ENCODE measurements at regions not wholly inside any gene's neighbourhood (a gene's known extent, or its start where the extent isn't known, plus 50 kb on each side); places are given as distances from the start of the nearest gene placed in this dataset.
"Not testable (repeated sequence)": the region's sequence is repeated elsewhere in the genome, so short reads cannot be mapped to it uniquely, and the experiment has no call there.

GRCh38 chr4:177187371-177187770 lies 122.3 kb upstream of the NEIL3 start:
- Mint-ChIP-seq H3K4me1 (ENCODE audit: low read depth) (peaks cover 13% of the 10 kb centered on the region), H3K36me3 (ENCODE audit: low read depth) (peaks cover 4% of the 10 kb centered on the region), H3K27me3 (ENCODE audit: low read depth) (no peaks in the 10 kb centered on the region), H3K27ac (no peak overlapping the region), H3K9me3 (no peaks in the 10 kb centered on the region), H3K4me3 (no peak overlapping the region)
- DNase-seq (ENCODE audit: low spot score): no peak

GRCh38 chr4:177190995-177191580 lies 118.6 kb upstream of the NEIL3 start:
- no peak overlapping the region for H3K27ac Mint-ChIP-seq
- peaks cover 8% of the 10 kb centered on the region for H3K36me3 Mint-ChIP-seq (ENCODE audit: low read depth)
- no peak for DNase-seq (ENCODE audit: low spot score)
- no peak overlapping the region for H3K4me3 Mint-ChIP-seq
- no peaks in the 10 kb centered on the region for H3K9me3 Mint-ChIP-seq
- peaks cover under 1% of the 10 kb centered on the region for H3K4me1 Mint-ChIP-seq (ENCODE audit: low read depth)
- no peaks in the 10 kb centered on the region for H3K27me3 Mint-ChIP-seq (ENCODE audit: low read depth)

GRCh38 chr4:177191586-177191985 lies 118.1 kb upstream of the NEIL3 start:
- Mint-ChIP-seq H3K9me3 (peaks cover under 1% of the 10 kb centered on the region), H3K4me3 (no peak overlapping the region), H3K36me3 (ENCODE audit: low read depth) (peaks cover 8% of the 10 kb centered on the region), H3K27ac (no peak overlapping the region), H3K4me1 (ENCODE audit: low read depth) (no peaks in the 10 kb centered on the region), H3K27me3 (ENCODE audit: low read depth) (no peaks in the 10 kb centered on the region)
- no peak for DNase-seq (ENCODE audit: low spot score)

GRCh38 chr4:177191991-177192390 lies 117.7 kb upstream of the NEIL3 start:
- Mint-ChIP-seq H3K27me3 (ENCODE audit: low read depth) (no peaks in the 10 kb centered on the region), H3K36me3 (ENCODE audit: low read depth) (peaks cover 11% of the 10 kb centered on the region), H3K4me1 (ENCODE audit: low read depth) (no peaks in the 10 kb centered on the region), H3K9me3 (peaks cover 4% of the 10 kb centered on the region), H3K4me3 (no peak overlapping the region), H3K27ac (no peak overlapping the region)
- no peak for DNase-seq (ENCODE audit: low spot score)

- not testable (repeated sequence) for DNase-seq (ENCODE audit: low spot score); H3K4me1 Mint-ChIP-seq (ENCODE audit: low read depth)
- H3K9me3 Mint-ChIP-seq: peaks cover 10% of the 10 kb centered on the region
These were observed 116.5 kb upstream of the NEIL3 start for GRCh38 chr4:177193024-177193715.

GRCh38 chr4:177194906-177195305 lies 114.8 kb upstream of the NEIL3 start:
- Mint-ChIP-seq H3K4me3 (no peak overlapping the region), H3K9me3 (peaks cover 10% of the 10 kb centered on the region), H3K36me3 (ENCODE audit: low read depth) (peaks cover 14% of the 10 kb centered on the region), H3K27ac (no peak overlapping the region), H3K4me1 (ENCODE audit: low read depth) (no peaks in the 10 kb centered on the region), H3K27me3 (ENCODE audit: low read depth) (no peaks in the 10 kb centered on the region)
- no peak for DNase-seq (ENCODE audit: low spot score)

More at GRCh38 chr4:177193024-177193715, 116.5 kb upstream of the NEIL3 start:
- H3K4me3 Mint-ChIP-seq; H3K27ac Mint-ChIP-seq; H3K27me3 Mint-ChIP-seq (ENCODE audit: low read depth): not testable (repeated sequence)
- H3K36me3 Mint-ChIP-seq (ENCODE audit: low read depth): peaks cover 15% of the 10 kb centered on the region

- Mint-ChIP-seq H3K9me3 (peaks cover 10% of the 10 kb centered on the region), H3K4me3 (no peak overlapping the region), H3K27ac (no peak overlapping the region), H3K4me1 (ENCODE audit: low read depth) (no peaks in the 10 kb centered on the region), H3K27me3 (ENCODE audit: low read depth) (no peaks in the 10 kb centered on the region), H3K36me3 (ENCODE audit: low read depth) (peaks cover 27% of the 10 kb centered on the region)
- no peak for DNase-seq (ENCODE audit: low spot score)
These were observed 113.1 kb upstream of the NEIL3 start for GRCh38 chr4:177196615-177197014.

GRCh38 chr4:177201614-177202013 lies 108.1 kb upstream of the NEIL3 start:
- peaks cover 14% of the 10 kb centered on the region for H3K9me3 Mint-ChIP-seq
- H3K27ac Mint-ChIP-seq: no peak overlapping the region
- peaks cover 3% of the 10 kb centered on the region for H3K4me1 Mint-ChIP-seq (ENCODE audit: low read depth)
- no peak for DNase-seq (ENCODE audit: low spot score)
- H3K27me3 Mint-ChIP-seq (ENCODE audit: low read depth): no peaks in the 10 kb centered on the region
- no peak overlapping the region for H3K4me3 Mint-ChIP-seq
- H3K36me3 Mint-ChIP-seq (ENCODE audit: low read depth): peaks cover 26% of the 10 kb centered on the region

GRCh38 chr4:177204126-177204525 lies 105.5 kb upstream of the NEIL3 start:
- H3K4me3 Mint-ChIP-seq: no peak overlapping the region
- H3K27me3 Mint-ChIP-seq (ENCODE audit: low read depth): no peaks in the 10 kb centered on the region
- peak overlapping the region; percentile 36 for H3K27ac Mint-ChIP-seq
- H3K4me1 Mint-ChIP-seq (ENCODE audit: low read depth): peaks cover 3% of the 10 kb centered on the region
- no peak for DNase-seq (ENCODE audit: low spot score)
- peaks cover 18% of the 10 kb centered on the region for H3K36me3 Mint-ChIP-seq (ENCODE audit: low read depth)
- H3K9me3 Mint-ChIP-seq: peaks cover 4% of the 10 kb centered on the region

GRCh38 chr4:177214935-177215334 lies 94.7 kb upstream of the NEIL3 start:
- peaks cover 18% of the 10 kb centered on the region for H3K4me1 Mint-ChIP-seq (ENCODE audit: low read depth)
- no peak overlapping the region for H3K27ac Mint-ChIP-seq
- DNase-seq (ENCODE audit: low spot score): peak; percentile 63
- H3K27me3 Mint-ChIP-seq (ENCODE audit: low read depth): peaks cover 4% of the 10 kb centered on the region
- H3K36me3 Mint-ChIP-seq (ENCODE audit: low read depth): peaks cover 45% of the 10 kb centered on the region
- peaks cover 12% of the 10 kb centered on the region for H3K9me3 Mint-ChIP-seq
- no peak overlapping the region for H3K4me3 Mint-ChIP-seq

- Mint-ChIP-seq H3K4me1 (ENCODE audit: low read depth) (peaks cover 29% of the 10 kb centered on the region), H3K4me3 (no peak overlapping the region), H3K27ac (no peak overlapping the region), H3K9me3 (peaks cover 12% of the 10 kb centered on the region), H3K27me3 (ENCODE audit: low read depth) (no peaks in the 10 kb centered on the region), H3K36me3 (ENCODE audit: low read depth) (peaks cover 42% of the 10 kb centered on the region)
- no peak for DNase-seq (ENCODE audit: low spot score)
These were observed 89.3 kb upstream of the NEIL3 start for GRCh38 chr4:177220376-177220775.

- Mint-ChIP-seq H3K4me1 (ENCODE audit: low read depth) (peaks cover 27% of the 10 kb centered on the region), H3K9me3 (peaks cover 7% of the 10 kb centered on the region), H3K4me3 (peak overlapping the region; percentile 4), H3K36me3 (ENCODE audit: low read depth) (peaks cover 27% of the 10 kb centered on the region), H3K27ac (no peak overlapping the region), H3K27me3 (ENCODE audit: low read depth) (no peaks in the 10 kb centered on the region)
- no peak for DNase-seq (ENCODE audit: low spot score)
These were observed 86.9 kb upstream of the NEIL3 start for GRCh38 chr4:177222781-177223180.

- Mint-ChIP-seq H3K4me1 (ENCODE audit: low read depth) (peaks cover 32% of the 10 kb centered on the region), H3K27ac (peak overlapping the region; percentile 42)
These were observed 84.1 kb upstream of the NEIL3 start for GRCh38 chr4:177225605-177226004.

GRCh38 chr4:177227636-177228035 lies 82.0 kb upstream of the NEIL3 start:
- no peak for DNase-seq (ENCODE audit: low spot score)
- Mint-ChIP-seq H3K27me3 (ENCODE audit: low read depth) (no peaks in the 10 kb centered on the region), H3K27ac (no peak overlapping the region), H3K9me3 (no peaks in the 10 kb centered on the region), H3K36me3 (ENCODE audit: low read depth) (peaks cover 6% of the 10 kb centered on the region), H3K4me3 (no peak overlapping the region), H3K4me1 (ENCODE audit: low read depth) (peaks cover 34% of the 10 kb centered on the region)

More at GRCh38 chr4:177225605-177226004, 84.1 kb upstream of the NEIL3 start:
- peaks cover 7% of the 10 kb centered on the region for H3K36me3 Mint-ChIP-seq (ENCODE audit: low read depth)
- peak overlapping the region; percentile 67 for H3K4me3 Mint-ChIP-seq
- no peaks in the 10 kb centered on the region for H3K27me3 Mint-ChIP-seq (ENCODE audit: low read depth)
- no peak for DNase-seq (ENCODE audit: low spot score)
- no peaks in the 10 kb centered on the region for H3K9me3 Mint-ChIP-seq
